Spinal cord (tissue), 9 donors: ENCODE measurements at regions not wholly inside any gene's neighbourhood (a gene's known extent, or its start where the extent isn't known, plus 50 kb on each side); places are given as distances from the start of the nearest gene placed in this dataset.

Experiments
- DNase-seq, 6 donors: peaks; one replicate each; pipeline versions ENCODE4 v3.0.0 to v3.0.0-alpha.2; 2013 to 2015; ENCODE audit warnings: low spot score in 6 of 6, low read depth in 4 of 6
- H3K27ac ChIP-seq: one replicate; pipeline ENCODE4 v1.5.1; 2013; ENCODE audit warnings: low read depth, low read length, control low read depth
- H3K27me3 ChIP-seq: one replicate; pipeline ENCODE4 v1.6.1; 2013; ENCODE audit warnings: low read length; ENCODE audit not compliant: control insufficient read depth, insufficient read depth
- H3K36me3 ChIP-seq: one replicate; pipeline ENCODE4 v1.6.1; 2013; ENCODE audit warnings: low read length; ENCODE audit not compliant: control insufficient read depth, insufficient read depth
- H3K4me1 ChIP-seq: one replicate; pipeline ENCODE4 v1.6.1; 2013; ENCODE audit warnings: low read length; ENCODE audit not compliant: control insufficient read depth, insufficient read depth
- H3K4me3 ChIP-seq: one replicate; pipeline ENCODE4 v1.5.1; 2013; ENCODE audit warnings: low read depth, low read length, control low read depth
- H3K9me3 ChIP-seq: one replicate; pipeline ENCODE4 v1.6.1; 2013; ENCODE audit warnings: low read length; ENCODE audit not compliant: control insufficient read depth, insufficient read depth
- WGBS: methylation state at CpG from one replicate; pipeline ENCODE4 v1.1.5; 2013; ENCODE audit warnings: missing lambda C conversion rate; ENCODE audit not compliant: insufficient coverage; 5-methylcytosine and 5-hydroxymethylcytosine counted together
- donor health status: healthy.

DNA sequence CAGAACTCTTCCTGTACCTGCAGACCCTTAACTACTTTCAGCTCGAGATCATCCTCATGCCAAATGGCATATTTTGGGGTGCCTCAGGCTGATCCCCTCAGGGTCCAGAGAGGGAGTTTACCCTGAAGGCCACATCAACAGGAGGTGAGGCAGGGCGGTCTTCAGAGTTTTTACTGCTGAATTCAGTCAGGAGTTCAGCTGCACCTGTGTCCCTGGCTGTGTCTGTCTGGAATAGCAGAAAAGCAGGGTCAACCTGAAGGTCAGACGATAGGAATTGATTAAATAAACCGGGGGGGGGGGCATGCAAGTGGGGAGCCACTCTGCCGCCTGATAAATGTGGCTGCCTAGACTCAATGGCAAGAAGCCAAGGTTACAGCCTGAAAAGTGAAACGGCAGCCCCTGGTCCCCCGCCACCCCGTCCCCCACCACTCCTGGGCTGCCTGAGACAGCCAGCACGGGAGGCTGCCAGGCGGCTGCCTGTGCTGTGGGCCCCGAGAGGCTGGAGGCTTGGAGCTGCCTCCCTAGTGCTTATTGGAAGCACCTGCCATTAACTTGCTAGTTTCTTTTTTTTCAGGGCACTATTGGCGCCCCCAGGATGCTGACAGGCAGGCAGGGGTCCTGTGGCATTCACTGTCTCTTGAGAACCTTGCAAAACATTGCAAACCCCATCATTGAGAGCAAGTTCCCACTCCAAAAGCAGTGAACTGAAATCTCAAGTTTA is 182.7 kb upstream of the PPP1R26 start:
- WGBS, result 47% methylated on average over 12 of the region's 12 CpGs
- H3K4me3 ChIP-seq, result no peak overlapping the region
- DNase-seq, result no peak
- no peak overlapping the region for H3K27ac ChIP-seq
- no peaks in the 10 kb centered on the region for H3K9me3 ChIP-seq
- H3K4me1 ChIP-seq, result no peaks in the 10 kb centered on the region
- H3K36me3 ChIP-seq, result no peaks in the 10 kb centered on the region
- H3K27me3 ChIP-seq, result no peaks in the 10 kb centered on the region

DNA sequence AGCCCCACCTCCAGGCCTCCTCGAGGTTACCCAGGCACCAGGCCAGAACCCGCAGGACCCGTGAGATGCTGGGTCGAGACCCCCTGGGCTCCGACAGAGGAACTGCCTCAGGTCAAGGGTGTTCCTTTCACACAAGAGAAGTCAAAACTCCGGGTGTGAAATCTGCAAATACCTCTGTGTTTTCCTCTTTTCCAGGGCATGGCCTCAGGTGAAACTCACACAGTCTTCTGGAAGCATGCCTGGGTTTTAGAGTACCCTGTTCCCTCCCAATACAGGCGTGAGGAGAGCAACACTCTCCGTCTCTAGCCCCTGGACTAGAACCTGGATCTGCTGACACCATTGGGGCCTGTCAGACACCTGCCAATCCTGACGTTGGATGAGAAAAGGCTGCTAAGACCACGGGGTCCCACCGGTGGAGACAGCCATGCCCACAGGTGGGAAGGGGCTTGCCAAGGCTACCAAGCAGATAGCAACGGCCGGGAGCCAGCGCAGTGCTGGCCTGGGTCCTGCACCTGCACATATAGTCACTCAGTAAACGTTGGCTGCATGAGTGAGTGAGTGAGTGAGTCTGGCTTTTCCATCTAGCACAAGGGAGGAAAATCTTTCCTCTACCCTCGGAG is 182.0 kb upstream of the PPP1R26 start:
- no peak overlapping the region for H3K27ac ChIP-seq
- H3K9me3 ChIP-seq, result no peaks in the 10 kb centered on the region
- WGBS, result 67% methylated on average over 16 of the region's 16 CpGs
- H3K27me3 ChIP-seq, result no peaks in the 10 kb centered on the region
- H3K4me1 ChIP-seq, result no peaks in the 10 kb centered on the region
- no peaks in the 10 kb centered on the region for H3K36me3 ChIP-seq
- no peak for DNase-seq
- no peak overlapping the region for H3K4me3 ChIP-seq

GRCh38 chr9:135299239-135299590 is 180.4 kb upstream of the PPP1R26 start:
- 67% methylated on average over 10 of the region's 10 CpGs for WGBS
- no peaks in the 10 kb centered on the region for H3K9me3 ChIP-seq
- DNase-seq, result no peak
- no peaks in the 10 kb centered on the region for H3K27me3 ChIP-seq
- H3K4me3 ChIP-seq, result no peak overlapping the region
- H3K36me3 ChIP-seq, result no peaks in the 10 kb centered on the region
- H3K4me1 ChIP-seq, result no peaks in the 10 kb centered on the region
- no peak overlapping the region for H3K27ac ChIP-seq

- Histone ChIP-seq H3K9me3 (no peaks in the 10 kb centered on the region), H3K4me3 (no peak overlapping the region), H3K4me1 (no peaks in the 10 kb centered on the region), H3K36me3 (no peaks in the 10 kb centered on the region), H3K27ac (no peak overlapping the region), H3K27me3 (no peaks in the 10 kb centered on the region)
- WGBS, result 82% methylated on average over 13 of the region's 16 CpGs
- no peak for DNase-seq
These were observed 179.8 kb upstream of the PPP1R26 start for GRCh38 chr9:135299651-135300345.

- Histone ChIP-seq H3K36me3 (no peaks in the 10 kb centered on the region), H3K4me1 (no peaks in the 10 kb centered on the region), H3K9me3 (no peaks in the 10 kb centered on the region), H3K27me3 (no peaks in the 10 kb centered on the region), H3K4me3 (no peak overlapping the region), H3K27ac (no peak overlapping the region)
- DNase-seq, result no peak
- 64% methylated on average over 14 of the region's 21 CpGs for WGBS
These were observed 179.0 kb upstream of the PPP1R26 start for GRCh38 chr9:135300346-135301141.

DNA sequence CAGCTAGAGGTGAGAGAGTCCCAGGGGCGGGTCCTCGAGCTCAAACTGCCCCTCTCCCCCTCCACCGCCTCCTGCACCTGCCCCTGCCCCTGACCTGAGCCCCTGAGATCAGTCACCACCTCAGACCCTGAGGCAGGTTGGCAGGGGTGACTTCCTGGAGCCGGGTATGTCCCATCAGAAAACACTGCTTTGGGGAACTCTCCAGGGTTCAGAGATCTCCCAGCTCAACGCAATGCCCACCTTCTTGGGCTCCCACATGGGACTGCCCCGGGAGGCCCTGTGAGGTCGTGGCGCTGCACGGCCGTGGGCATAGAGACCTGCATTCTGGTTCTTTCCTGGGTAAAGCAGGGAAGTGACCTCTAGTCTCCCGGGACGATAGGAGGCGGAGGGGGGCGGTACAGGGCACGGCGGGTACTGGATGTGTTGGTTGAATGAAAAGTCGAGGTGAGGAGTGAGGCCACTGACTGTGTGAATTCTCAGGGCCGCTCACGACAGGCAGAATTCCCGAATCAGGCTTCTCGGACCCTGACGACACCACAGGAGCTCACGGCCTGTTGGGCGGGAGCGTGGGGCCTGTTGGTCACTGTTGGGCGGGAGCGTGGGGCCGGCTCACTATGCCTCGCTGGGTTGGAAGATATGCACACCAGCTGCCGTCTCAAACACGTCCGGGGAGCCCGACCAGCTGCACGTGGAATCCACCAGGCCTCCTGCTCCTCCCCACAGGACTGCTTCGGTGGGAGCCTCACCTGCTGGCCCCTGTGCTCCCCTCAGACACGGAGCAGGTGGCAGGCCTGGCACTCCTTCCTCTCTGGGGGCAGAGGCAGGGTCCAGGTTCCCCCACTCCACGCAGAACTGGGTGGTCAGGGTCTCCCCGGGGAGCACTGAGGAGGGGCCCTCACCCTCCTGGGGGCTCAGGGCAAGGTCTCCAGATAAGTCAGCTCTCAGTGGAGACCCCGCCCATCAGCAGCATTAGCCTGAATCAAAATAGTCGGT is 178.0 kb upstream of the PPP1R26 start:
- Histone ChIP-seq H3K4me1 (no peaks in the 10 kb centered on the region), H3K36me3 (no peaks in the 10 kb centered on the region), H3K9me3 (no peaks in the 10 kb centered on the region), H3K4me3 (no peak overlapping the region), H3K27me3 (no peaks in the 10 kb centered on the region), H3K27ac (no peak overlapping the region)
- 72% methylated on average over 34 of the region's 40 CpGs for WGBS
- DNase-seq, result no peak

- no peak overlapping the region for H3K27ac ChIP-seq
- DNase-seq, result no peak
- no peak overlapping the region for H3K4me3 ChIP-seq
- no peaks in the 10 kb centered on the region for H3K36me3 ChIP-seq
- whole genome bisulfite sequencing, result 82% methylated on average over 22 of the region's 28 CpGs
- H3K4me1 ChIP-seq, result no peaks in the 10 kb centered on the region
- H3K27me3 ChIP-seq, result no peaks in the 10 kb centered on the region
- H3K9me3 ChIP-seq, result no peaks in the 10 kb centered on the region
These were observed 177.0 kb upstream of the PPP1R26 start for GRCh38 chr9:135302329-135303279.

GRCh38 chr9:135303280-135303647 is 176.3 kb upstream of the PPP1R26 start:
- DNase-seq, result no peak
- Histone ChIP-seq H3K9me3 (no peaks in the 10 kb centered on the region), H3K4me3 (no peak overlapping the region), H3K4me1 (no peaks in the 10 kb centered on the region), H3K27ac (no peak overlapping the region), H3K27me3 (no peaks in the 10 kb centered on the region), H3K36me3 (no peaks in the 10 kb centered on the region)
- 44% methylated on average over 1 of the region's 3 CpGs for WGBS
